Endodermal cell (in vitro differentiated cells): ENCODE measurements at regions not wholly inside any gene's neighbourhood (a gene's known extent, or its start where the extent isn't known, plus 50 kb on each side); places are given as distances from the start of the nearest gene placed in this dataset.
"Not testable (repeated sequence)": the region's sequence is repeated elsewhere in the genome, so short reads cannot be mapped to it uniquely, and the experiment has no call there.

Experiments used
- DNase-seq: peaks from one replicate; pipeline ENCODE4 v3.0.0-alpha.2; 2017
- H3K27ac ChIP-seq: 2 replicates; pipeline ENCODE4 v1.5.1; 2013; ENCODE audit warnings: mild to moderate bottlenecking, low read depth, low read length, moderate library complexity
- H3K27me3 ChIP-seq: 2 replicates; pipeline ENCODE4 v1.6.1; 2013; ENCODE audit warnings: mild to moderate bottlenecking, low read length, moderate library complexity; ENCODE audit not compliant: insufficient read depth, control insufficient read depth, poor library complexity, severe bottlenecking
- H3K36me3 ChIP-seq: 2 replicates; pipeline ENCODE4 v1.7.0; 2013; ENCODE audit warnings: mild to moderate bottlenecking, low read length, moderate library complexity; ENCODE audit not compliant: control insufficient read depth, insufficient read depth
- H3K4me1 ChIP-seq: one replicate; pipeline ENCODE4 v1.7.0; 2013; ENCODE audit warnings: low read length; ENCODE audit not compliant: control insufficient read depth, insufficient read depth
- H3K4me3 ChIP-seq: 2 replicates; pipeline ENCODE4 v1.5.1; 2013; ENCODE audit warnings: mild to moderate bottlenecking, low read length, moderate library complexity
- H3K9ac ChIP-seq: 2 replicates; pipeline ENCODE4 v1.6.1; 2013; ENCODE audit warnings: mild to moderate bottlenecking, low read length, moderate library complexity; ENCODE audit not compliant: poor library complexity, severe bottlenecking; ENCODE audit errors: extremely low read depth
- H3K9me3 ChIP-seq: 2 replicates; pipeline ENCODE4 v1.6.1; 2013; ENCODE audit warnings: mild to moderate bottlenecking, low read length, moderate library complexity; ENCODE audit not compliant: control insufficient read depth
- H3K27ac Mint-ChIP-seq: 2 replicates; pipeline ENCODE4 v1.8.0; 2020; ENCODE audit warnings: mixed read lengths
- H3K27me3 Mint-ChIP-seq: 2 replicates; pipeline ENCODE4 v1.8.0; 2021; ENCODE audit warnings: mild to moderate bottlenecking, mixed read lengths; ENCODE audit not compliant: insufficient read depth
- H3K36me3 Mint-ChIP-seq: 2 replicates; pipeline ENCODE4 v1.8.0; 2020; ENCODE audit warnings: low read depth, mixed read lengths
- H3K4me1 Mint-ChIP-seq: 2 replicates; pipeline ENCODE4 v1.8.0; 2020; ENCODE audit warnings: mixed read lengths
- H3K4me3 Mint-ChIP-seq: 2 replicates; pipeline ENCODE4 v1.8.0; 2020; ENCODE audit warnings: mild to moderate bottlenecking, moderate library complexity, mixed read lengths
- H3K9me3 Mint-ChIP-seq: 2 replicates; pipeline ENCODE4 v1.8.0; 2020; ENCODE audit warnings: mild to moderate bottlenecking, mixed read lengths
- CTCF ChIP-seq: fragments of 200-600 bp; sonication (generic); conservative IDR thresholded peaks from 2 replicates; pipeline ENCODE4 v1.5.0; 2021; ENCODE audit warnings: antibody characterized with exemption, mild to moderate bottlenecking
- WGBS, 2 experiments: methylation state at CpG; one replicate each; pipeline versions ENCODE4 v1.1.5 to v1.1.7; 2013; ENCODE audit warnings: missing lambda C conversion rate in 2 of 2, mixed read lengths in 1 of 2; ENCODE audit not compliant: insufficient coverage in 1 of 2, insufficient read length in 1 of 2; 5-methylcytosine and 5-hydroxymethylcytosine counted together

GRCh38 chr9:42386477-42386876 lies 203.0 kb downstream of the SPATA31A6 start:
- Mint-ChIP-seq H3K4me1 (peaks cover 4% of the 10 kb centered on the region), H3K27me3 (peaks cover 5% of the 10 kb centered on the region), H3K4me3 (no peak overlapping the region), H3K36me3 (no peaks in the 10 kb centered on the region), H3K27ac (no peak overlapping the region), H3K9me3 (peaks cover 6% of the 10 kb centered on the region)
- Histone ChIP-seq H3K27ac (no peak overlapping the region), H3K9me3 (peaks cover 2% of the 10 kb centered on the region), H3K4me3 (no peak overlapping the region), H3K9ac (no peak overlapping the region), H3K27me3 (no peaks in the 10 kb centered on the region), H3K4me1 (no peaks in the 10 kb centered on the region), H3K36me3 (no peaks in the 10 kb centered on the region)
- no peak for DNase-seq
- 73 to 86% methylated on average over 2 of the region's 2 CpGs for WGBS, 2 experiments
- no peak for TF ChIP-seq CTCF

DNA sequence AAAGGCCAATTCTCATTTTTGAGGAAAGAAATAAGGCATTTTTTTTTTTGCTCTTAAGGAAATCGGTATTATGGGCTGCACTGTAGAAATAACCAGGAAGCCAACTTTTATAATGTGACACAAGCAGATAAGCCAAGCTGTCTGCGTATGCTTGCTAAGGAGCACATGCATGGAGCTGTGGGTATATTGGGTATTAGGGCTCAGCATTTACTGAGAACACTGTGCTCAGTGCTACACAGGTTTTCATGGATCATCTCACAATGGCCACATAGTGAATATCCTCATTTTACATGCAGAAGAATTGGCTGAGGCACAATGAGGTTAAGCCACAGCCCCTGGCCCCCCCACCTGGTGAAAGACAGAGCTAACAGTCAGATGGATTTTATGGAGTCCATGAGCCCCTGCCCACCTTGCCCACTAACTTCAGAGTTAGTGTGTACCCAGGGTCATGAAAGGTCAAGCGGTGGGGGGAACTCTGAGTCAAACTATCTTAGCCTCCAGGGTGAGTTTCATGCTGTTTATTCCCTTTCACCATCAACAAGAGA lies 204.8 kb downstream of the SPATA31A6 start:
- Mint-ChIP-seq H3K36me3 (no peaks in the 10 kb centered on the region), H3K4me3 (no peak overlapping the region), H3K9me3 (peaks cover 4% of the 10 kb centered on the region)

DNA sequence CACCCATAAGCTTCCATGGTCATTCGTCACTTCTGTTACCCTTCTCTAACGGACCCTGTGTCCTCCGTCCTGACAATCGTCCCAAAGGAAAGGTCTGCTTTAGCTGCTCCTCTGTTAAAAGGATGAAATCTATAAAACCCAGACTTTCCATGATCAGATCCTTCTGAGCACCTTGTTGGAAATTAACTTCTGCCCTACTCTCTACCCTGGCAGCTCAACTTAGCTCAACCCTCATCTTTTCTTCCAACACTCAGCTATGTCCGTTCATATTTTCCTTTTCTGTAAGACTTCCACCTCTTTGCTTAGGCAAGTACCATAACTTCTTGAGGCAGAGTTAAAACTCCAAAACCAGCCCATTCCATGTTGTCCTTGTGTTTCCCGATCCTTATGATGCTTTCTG lies 205.4 kb downstream of the SPATA31A6 start:
- H3K4me1 ChIP-seq: no peaks in the 10 kb centered on the region
- peaks cover 4% of the 10 kb centered on the region for H3K9me3 Mint-ChIP-seq
- H3K4me3 ChIP-seq: no peak overlapping the region
- peaks cover 4% of the 10 kb centered on the region for H3K4me1 Mint-ChIP-seq
- H3K4me3 Mint-ChIP-seq: no peak overlapping the region
- no peaks in the 10 kb centered on the region for H3K36me3 ChIP-seq
- H3K27ac Mint-ChIP-seq: no peak overlapping the region
- peaks cover 5% of the 10 kb centered on the region for H3K27me3 Mint-ChIP-seq
- TF ChIP-seq CTCF: no peak
- DNase-seq: no peak
- H3K9me3 ChIP-seq: no peaks in the 10 kb centered on the region
- H3K27ac ChIP-seq: no peak overlapping the region
- 79% methylated on average over 6 of the region's 6 CpGs for WGBS, 2 experiments
- H3K36me3 Mint-ChIP-seq: no peaks in the 10 kb centered on the region
- H3K9ac ChIP-seq: no peak overlapping the region
- H3K27me3 ChIP-seq: no peaks in the 10 kb centered on the region

More for the DNA sequence above, 204.8 kb downstream of the SPATA31A6 start:
- DNase-seq: peak; percentile 60
- H3K27ac Mint-ChIP-seq: no peak overlapping the region
- 94 to 97% methylated on average over 3 of the region's 3 CpGs for WGBS, 2 experiments
- Histone ChIP-seq H3K27ac (no peak overlapping the region), H3K27me3 (no peaks in the 10 kb centered on the region), H3K4me1 (no peaks in the 10 kb centered on the region), H3K9me3 (no peaks in the 10 kb centered on the region), H3K36me3 (no peaks in the 10 kb centered on the region), H3K4me3 (no peak overlapping the region), H3K9ac (no peak overlapping the region)
- peak; percentile 21 for TF ChIP-seq CTCF
- peaks cover 4% of the 10 kb centered on the region for H3K4me1 Mint-ChIP-seq
- peaks cover 5% of the 10 kb centered on the region for H3K27me3 Mint-ChIP-seq

- not testable (repeated sequence) for H3K36me3 Mint-ChIP-seq, H3K4me3 Mint-ChIP-seq, H3K4me1 ChIP-seq, H3K4me3 ChIP-seq, H3K27me3 Mint-ChIP-seq, H3K36me3 ChIP-seq, H3K27me3 ChIP-seq, H3K27ac Mint-ChIP-seq, H3K27ac ChIP-seq, DNase-seq, H3K9ac ChIP-seq, H3K9me3 Mint-ChIP-seq, H3K9me3 ChIP-seq, H3K4me1 Mint-ChIP-seq
- 87 to 97% methylated on average over 3 to 4 of the region's 5 CpGs for WGBS, 2 experiments
Observed at GRCh38 chr9:42392773-42393455, 209.5 kb downstream of the SPATA31A6 start.
